Middle frontal gyrus (tissue), 1 donor: ENCODE measurements at regions not wholly inside any gene's neighbourhood (a gene's known extent, or its start where the extent isn't known, plus 50 kb on each side); places are given as distances from the start of the nearest gene placed in this dataset.
"Not testable (repeated sequence)": the region's sequence is repeated elsewhere in the genome, so short reads cannot be mapped to it uniquely, and the experiment has no call there.

ENCODE experiments used
- DNase-seq: peaks from one replicate; pipeline ENCODE4 v3.0.0-alpha.2; 2015; ENCODE audit warnings: low spot score; ENCODE audit errors: extremely low spot score

DNA sequence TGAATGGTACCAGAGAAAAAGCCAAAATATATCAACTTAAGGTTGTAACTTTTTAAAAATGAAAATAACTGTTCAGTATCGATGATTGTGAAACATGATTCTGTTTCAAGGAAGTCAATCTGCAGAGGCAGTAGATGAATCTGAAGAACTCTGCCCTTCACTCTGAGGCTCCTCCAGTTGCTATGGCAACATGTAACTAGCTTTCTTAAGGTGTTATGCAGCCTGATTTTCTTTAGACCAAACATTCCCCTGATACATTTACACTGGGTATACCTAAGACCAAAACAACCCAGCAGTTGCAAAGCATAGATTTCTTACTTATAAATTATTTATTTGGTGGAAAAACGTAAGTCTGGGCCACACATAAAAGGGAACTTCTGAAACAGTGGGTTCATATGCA, 133.6 kb upstream of the RASGEF1B start:
- no peak for DNase-seq

DNA sequence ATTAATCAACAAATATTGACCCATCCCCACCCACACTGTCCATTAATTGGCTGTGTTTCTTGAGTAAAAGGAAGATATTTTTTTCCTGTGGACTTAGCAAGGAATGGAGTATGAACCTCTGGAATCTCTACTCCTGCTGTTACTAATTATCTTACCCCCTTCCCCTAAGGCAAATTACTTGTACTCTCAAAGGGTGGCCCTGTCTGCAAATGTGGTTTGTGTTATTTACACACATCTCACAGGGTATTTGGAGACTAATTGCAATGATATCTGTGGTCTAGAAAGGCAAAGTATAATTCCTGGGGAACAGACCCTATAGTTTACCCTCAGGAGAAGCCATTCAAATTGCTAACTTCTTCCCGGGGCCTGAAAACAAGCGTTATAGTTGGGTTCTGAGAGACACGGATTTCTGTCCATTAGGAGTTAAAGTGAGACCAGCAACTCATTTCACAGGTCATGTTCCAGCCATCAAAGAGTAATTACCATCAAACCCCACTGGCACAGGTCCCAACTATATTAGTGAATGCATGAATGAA, 133.0 kb upstream of the RASGEF1B start:
- no peak for DNase-seq

DNA sequence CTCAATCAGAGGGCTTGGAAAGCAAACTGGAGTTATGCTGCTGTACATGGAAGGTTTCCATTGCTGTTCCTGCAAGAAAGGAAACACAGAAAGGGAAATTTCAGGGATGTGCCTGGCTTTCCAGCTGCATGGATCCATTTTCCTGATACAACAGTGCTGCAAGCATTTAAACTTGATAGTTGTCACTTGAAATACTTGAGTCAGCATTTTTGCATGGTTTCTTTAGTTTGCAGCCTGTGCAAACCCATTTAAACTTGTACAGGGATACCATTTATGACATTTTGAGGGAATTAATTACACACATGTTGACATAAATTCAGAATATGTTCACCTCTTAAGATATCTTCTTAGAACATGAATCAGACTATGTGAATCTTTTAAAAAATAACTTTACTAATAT, 131.1 kb upstream of the RASGEF1B start:
- no peak for DNase-seq

DNA sequence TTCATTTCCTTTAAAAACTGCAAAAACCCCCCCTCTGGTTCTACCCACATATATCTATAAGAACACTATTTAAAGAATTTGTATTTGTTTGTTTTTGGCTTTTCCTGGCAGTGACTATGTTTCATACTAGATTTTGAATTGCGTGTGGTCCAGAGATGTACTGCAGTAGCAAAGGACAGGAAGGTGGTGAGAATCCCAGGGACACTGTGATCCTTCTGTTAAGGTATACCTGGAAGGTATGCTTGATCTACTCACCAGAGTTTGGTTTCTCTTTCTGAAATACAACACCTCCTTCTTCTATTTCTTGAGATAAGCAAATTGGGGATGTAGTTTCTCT, 129.6 kb upstream of the RASGEF1B start:
- no peak for DNase-seq

DNA sequence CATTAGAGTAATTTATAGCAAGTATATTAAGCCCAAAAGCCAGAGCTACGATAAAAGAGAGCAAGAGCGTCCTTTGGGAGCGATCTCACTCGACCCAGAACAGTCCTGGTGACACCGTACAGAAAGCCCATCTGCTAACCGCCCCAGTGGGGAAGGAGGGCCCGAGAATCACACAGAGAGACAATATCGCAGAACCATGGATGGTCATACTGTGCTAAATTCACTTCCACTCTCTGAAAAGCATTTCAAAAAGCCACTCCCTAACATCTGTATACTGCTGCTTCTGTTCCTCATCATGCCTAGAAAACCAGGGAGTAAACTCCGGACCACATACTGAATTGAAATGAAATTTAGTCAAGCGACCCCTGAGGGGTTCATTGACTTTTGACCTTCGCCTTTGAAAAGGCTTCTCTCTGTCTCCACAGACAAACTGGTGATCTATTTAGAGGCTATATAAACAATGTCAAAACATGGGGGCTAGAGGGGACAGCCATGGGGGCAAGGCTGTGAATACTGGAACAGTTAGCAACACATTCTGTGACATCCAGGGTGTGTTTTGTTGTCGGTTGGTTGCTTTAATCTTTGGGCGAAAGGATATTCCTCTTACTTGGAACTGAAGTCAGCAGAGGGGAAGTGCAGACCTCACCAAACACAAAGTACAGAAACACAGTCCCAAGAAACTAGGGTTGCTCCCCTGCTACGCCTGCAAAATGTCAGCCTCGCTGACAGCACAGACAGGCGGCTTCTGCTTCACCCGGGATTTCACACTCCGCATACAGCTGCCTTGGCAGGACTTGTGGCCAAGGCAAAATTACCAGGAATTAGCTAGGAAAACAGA, 129.0 kb upstream of the RASGEF1B start:
- no peak for DNase-seq

DNA sequence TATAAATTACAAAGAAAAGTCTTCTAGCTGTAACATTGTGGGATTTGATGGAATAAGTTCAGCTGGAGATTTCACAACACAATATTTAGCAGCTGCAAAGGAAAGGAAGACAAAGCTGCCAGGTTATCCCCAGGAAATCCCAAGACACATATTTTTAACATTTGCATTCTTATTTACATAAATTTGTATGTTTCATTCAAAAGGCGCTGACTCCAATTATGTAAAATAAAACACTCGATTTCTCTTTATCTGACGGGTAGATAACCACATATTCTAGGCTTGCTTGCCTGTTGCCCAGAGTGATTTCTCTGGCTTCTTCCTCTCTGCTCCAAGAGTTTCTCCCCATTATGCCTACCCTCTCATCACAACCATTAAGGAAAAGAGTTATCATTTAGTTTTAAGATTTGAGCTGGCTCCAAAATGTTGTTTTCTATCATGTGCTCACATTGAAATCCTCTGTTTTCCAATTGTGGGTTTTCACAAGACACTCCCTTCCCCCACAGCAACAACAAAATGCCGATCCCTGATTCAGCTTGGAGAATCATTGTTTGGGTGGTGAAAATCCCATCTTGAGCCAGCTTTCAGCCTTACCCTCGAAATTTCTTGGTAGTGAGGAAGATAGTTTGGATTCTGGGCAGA, 128.2 kb upstream of the RASGEF1B start:
- DNase-seq = no peak

DNA sequence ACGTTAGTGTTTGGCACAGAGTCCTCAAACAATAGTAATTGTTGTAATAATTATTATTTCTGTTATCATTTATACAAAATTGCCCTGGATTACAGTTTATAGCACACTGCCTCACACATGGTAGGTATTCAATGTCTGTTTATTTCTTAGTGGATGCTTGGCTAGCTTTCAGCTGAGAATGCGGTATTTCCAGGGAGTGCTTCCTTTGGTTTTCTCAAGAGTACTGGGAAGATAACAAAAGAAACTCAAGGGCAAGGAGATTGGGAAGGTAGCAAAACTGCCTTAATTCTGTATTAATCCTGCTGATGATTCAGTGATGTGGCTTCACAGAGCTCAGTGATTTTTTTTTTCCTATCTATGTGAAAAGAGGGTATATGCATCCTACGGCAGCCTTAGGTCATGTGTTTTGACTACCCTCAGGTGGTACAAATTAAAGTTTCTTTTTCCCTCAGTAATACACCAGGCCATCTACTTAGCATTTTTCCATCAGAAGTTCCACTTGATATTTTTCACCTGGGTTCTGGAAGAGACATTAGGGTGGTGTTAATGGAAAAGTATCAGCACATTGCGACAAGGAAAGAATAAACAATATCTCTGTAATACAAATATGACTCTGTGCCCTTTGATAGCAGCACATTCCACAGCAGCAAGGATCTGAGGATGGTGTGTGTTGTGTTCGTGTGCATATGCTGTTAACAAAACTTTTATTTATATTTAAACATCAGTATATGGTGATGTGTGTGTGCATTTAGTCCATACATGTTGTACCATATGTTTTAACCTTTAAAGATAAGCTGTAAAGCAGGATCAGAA, 124.3 kb upstream of the RASGEF1B start:
- no peak for DNase-seq

DNA sequence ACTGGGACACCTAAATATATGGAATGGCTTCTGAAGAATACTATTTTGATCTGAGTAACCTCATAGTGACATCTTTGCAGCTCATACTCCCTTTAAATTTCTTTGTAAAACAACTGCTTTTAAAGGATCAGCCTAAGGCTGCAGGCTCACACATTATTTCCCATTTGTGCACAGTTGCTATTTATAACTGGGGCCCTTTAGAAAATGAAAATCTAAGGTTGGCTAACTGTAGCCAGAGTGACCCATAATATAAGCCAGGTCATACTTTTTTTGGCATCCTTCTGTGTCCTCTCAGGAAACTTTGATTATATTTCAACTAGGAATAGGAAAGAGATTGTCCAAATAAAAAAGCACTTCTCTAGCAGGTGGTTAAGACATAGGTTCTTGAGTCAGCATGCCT, 123.6 kb upstream of the RASGEF1B start:
- no peak for DNase-seq

DNA sequence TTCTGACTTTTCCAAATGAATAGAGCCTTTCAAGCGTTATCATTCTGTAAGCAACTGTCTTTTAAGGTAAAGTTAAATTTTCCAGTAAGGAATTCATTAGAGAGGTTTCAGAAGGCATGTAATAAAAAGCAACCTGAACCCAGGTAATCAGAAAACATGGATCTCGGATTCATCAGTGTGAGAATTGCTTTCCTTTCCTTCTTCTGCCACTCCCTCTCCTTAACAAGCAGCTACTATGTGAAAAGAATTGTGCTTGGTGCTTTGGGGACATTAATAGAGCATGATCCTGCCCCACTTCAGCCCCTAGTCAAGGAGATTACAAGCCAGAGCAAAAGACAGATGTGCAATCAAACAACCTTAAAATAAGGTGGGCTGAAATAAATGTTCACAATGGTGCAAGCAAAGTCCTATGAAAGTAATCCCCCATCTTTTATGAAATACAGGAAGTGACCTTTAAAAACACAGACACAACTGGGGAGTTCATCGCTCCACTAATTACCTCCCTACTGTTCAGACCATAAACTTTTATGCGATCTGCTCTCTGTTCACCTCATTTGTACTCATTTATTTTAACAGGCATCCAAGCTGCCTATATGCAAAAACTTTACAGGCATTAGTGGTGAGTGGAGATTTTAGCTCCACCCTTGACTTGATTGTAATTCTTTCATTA, 122.9 kb upstream of the RASGEF1B start:
- no peak for DNase-seq

DNA sequence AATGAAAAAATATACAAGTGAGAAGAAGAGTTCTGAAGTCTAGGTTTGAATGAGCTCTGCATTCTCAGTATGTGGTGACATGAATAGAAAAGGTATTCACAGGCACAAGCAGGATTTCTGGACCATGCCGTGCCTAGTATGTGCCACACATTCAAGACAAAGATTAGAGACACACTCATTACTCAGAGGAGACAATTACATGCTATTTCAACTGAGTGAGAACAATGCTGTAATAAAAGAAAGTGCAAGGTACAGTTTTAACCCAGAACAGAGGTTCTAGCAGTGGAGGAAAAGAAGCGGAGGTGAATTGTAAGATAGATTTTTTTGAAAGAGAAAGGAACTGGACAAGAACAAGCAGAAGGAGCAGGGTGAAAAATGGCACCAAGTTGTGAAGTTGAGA, 121.0 kb upstream of the RASGEF1B start:
- no peak for DNase-seq

DNA sequence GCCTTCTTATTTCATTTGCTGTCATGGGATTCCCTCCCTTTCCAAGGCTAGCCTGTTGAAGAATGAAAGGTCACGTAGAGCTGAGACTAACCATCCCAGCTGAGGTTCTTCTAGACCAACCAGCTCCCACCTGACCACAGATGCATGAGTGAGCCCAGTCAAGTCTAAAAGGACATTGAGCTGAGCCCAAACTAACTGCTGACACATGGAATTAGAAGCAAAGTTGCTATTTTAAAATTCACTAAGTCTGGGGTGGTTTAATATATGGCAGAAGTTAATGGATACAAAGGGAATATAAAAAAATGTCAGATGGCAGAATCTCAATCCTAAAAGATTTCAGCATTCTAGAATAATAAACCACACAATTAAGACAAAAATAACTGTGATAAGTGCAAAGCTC, 118.9 kb upstream of the RASGEF1B start:
- no peak for DNase-seq

DNA sequence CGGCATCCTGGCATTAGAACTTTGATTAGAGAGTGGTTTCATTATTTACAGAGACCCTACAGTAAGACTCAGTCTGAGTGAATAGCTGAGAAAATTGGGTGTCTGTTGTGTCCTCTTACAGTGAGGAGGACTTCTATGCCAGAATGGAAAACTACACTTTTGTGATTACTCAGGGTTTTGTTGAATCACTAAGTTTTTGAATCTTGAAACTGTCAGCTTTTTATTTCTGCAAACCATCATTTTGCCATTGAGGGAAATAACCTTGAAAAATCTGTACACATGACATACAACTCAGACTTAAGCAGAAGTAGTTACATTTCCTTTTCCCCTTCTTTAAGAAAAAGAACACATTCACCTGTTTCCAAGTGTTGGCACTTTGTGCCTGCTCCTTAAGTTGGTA, 117.6 kb upstream of the RASGEF1B start:
- DNase-seq = no peak

DNA sequence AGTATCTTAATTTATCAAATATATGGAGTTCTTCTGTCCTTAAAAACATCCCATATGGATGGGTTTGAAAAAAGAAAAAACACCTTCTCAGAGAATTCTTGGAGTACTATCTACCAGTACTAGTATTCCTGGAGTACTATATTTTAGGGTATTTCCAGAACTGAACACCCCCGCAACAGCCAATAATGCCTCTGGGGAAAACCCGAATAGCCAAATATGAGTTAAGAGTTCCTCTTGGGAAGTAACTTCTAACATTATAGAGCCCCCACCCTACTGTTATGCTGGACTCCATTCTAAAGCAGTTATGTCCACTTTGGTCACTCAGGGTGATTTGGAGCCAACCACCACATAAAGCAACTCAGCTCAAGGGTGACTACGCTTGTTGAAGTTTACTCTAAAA, 115.0 kb upstream of the RASGEF1B start:
- no peak for DNase-seq

DNA sequence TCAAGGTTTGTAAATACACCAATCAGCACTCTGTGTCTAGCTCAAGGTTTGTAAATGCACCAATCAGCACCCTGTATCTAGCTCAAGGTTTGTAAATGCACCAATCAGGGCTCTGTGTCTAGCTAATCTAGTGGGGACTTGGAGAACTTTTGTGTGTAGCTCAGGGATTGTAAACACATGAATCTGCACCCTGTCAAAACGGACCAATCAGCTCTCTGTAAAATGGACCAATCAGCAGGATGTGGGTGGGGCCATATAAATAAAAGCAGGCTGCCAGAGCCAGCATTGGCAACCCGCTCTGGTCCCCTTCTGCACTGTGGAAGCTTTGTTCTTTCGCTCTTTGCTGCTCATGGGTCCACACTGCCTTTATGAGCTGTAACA, 109.3 kb upstream of the RASGEF1B start:
- DNase-seq = not testable (repeated sequence)

DNA sequence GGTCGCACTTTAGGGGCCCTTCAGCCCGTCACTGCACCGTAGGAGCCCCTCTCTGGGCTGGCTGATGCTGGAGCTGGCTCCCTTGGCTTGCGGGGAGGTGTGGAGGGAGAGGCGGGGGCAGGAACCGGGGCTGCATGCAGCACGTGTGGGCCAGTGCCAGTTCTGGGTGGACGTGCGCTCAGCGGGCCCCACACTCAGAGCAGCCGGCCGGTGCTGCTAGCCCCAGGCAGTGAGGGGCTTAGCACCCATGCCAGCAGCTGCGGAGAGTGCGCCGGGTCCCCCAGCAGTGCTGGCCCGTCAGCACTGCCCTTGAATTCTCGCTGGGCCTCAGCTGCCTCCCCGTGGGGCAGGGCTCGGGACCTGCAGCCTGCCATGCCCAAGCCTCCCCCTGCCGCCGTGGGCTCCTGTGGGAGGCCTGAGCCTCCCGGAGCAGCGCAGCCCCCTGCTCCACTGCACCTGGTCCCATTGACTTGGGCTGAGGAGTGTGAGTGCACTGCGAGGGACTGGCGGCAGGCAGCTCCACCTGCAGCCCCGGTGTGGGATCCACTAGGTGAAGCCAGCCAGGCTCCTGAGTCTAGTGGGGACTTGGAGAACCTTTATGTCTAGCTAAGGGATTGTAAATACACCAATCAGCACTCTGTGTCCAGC, 108.8 kb upstream of the RASGEF1B start:
- no peak for DNase-seq

DNA sequence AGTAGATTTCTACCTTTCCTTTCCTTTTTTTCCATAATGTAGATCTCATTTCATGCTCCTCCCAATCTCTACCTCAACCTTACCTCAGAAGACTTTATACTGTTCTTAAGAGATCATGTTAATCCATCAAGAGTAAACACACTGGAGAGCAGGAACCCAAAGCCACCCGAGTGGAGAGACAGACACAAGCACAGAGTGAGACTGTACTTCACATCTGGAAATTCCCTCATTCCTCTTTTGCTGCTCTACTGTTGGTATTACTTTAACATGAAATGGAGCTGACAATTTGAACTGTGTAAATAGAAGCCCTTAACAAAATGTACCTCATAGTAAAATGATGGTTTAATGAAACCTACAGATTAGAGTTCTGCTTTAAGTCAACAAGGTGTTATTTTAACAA, 105.7 kb upstream of the RASGEF1B start:
- no peak for DNase-seq

DNA sequence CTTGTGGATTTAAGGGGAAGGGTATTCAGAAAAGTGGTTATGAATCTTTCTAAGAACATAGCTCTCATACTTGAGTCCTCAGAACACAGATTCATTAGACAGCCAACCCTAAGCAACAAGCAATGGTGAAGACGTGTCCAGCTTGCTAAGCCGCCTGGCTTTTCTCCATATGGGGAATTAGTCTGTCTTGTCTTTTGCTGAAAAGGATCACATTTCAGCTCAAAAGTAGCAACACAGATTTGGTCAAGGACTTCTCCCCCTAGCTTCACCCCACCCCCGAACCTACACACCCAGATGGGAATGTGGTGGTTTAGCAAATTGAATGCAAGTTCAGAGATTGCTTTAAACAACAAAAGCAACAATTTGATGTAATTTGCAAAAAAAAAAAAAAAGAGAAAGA, 103.3 kb upstream of the RASGEF1B start:
- DNase-seq = no peak

DNA sequence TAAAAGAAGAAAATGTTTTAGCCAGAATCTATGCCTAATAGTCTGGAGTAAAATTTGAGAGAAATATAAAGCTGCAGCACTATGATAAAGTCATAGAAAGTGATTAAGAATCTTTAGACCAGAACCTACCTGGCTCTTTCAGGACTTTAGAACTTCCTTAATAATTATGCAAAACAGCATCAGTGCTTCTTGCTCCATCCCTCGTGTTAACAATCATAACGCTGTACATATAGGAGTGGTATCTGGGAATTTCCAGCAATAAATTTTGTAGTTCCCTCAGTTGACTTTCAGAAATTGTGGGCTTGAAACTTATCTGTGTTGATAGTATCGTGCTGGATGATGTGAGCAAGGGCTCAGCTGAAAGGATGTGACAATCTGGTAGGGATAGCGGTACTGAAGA, 102.1 kb upstream of the RASGEF1B start:
- DNase-seq = no peak

DNA sequence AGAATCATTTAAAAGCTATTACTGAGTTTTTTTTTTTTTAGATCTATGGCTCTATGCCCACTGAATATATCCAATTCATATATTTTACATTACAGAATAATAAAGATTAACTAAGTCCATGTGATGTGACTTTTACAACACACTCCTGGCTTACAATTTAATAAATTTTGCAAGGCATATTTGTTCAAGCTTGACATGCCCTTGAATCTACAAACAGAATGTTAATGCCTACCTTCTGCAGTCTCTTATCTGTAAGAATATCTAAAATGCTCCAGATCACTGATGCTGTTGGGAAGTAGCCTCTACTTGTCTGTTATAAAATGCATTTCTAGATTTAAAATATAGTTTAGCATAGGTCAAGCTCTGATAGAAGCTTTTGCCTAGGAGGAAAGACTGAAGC, 100.7 kb upstream of the RASGEF1B start:
- DNase-seq = no peak

DNA sequence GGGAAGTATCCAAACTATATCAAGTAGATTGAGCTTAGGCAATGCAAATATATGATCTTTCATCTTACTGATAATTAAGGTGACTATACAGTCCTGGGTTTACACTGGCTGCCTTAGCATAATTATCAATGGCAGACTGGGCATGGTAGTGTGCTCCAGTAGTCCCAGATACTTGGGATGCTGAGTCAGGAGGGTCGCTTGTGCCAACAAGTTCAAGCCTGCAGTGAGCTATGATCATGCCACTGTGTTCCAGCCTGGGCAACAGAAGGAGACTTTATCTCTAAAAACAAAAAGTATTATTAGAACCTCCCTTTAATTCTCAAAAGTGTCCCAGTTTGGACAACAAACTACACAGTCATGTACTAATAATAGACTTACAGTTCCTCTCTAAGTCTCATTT, 99.4 kb upstream of the RASGEF1B start:
- DNase-seq = no peak

DNA sequence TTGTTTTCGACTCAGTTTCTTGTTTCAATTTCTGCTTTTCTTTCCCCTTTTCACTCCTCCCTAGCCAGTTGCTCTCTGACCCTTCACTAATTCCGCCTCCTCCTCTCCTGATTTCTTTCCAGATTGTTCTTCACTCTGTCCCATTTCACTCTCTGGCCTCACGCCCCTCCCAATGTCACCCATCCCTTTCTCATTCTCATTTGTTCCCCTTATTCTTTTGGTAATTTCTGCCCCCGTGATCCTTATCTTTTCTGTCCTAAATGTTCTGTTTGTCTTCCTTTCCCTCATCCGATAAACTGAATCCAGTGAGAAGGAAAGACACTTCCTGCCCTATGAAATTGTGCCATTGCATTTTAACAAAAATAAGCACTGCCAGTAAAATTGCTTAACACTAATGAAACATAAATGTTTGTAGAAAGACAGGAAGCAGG, 94.5 kb upstream of the RASGEF1B start:
- no peak for DNase-seq
